GM12874 (cell line): ENCODE measurements at regions not wholly inside any gene's neighbourhood (a gene's known extent, or its start where the extent isn't known, plus 50 kb on each side); places are given as distances from the start of the nearest gene placed in this dataset.

Experiments used
- CTCF ChIP-seq: IDR thresholded peaks from 2 replicates; pipeline ENCODE4 v1.5.1; 2011; ENCODE audit warnings: low read depth, mild to moderate bottlenecking, control low read depth, low read length, moderate library complexity; ENCODE audit not compliant: insufficient read depth

DNA sequence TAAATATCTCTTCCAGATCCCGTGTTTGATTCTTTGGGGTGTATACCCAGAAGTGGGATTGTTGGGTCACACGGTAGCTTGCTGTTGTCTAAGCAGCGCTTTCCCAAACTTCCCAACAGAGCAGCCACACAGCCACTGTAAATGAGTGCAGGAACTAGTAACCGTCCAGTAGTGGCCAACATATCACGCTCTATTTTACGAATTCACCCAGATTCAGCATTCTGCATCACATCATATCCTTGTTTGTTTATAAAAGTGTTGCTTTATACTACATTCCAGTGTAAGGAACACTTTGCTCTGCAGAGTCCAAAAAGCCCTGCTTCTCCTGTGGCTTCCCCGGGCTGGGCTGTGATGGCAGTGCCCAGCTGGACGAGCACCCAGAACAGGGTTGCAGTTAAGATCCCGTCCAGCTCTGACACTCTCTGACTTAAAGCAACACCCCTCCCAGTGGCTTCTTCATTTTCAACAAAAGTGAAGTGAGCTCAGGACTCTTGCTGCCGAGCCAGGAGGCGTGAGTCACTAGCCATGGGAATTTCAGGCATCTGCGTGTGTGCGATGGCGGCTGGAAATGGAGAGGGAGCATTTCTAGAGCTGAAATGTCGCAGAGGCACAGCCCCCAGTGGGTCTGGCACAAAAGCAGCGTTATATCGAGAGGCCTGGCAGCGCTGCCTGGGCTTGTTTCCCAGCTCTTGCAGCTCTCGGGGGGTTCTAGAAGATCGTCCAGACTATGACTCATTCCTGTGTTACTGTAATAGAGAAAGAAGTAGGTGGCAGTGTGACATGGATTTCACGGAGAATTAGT is 216.3 kb upstream of the ECI2 start:
- TF ChIP-seq CTCF = no peak

- TF ChIP-seq CTCF = no peak
These were observed 215.5 kb upstream of the ECI2 start for GRCh38 chr6:4350567-4351519.

GRCh38 chr6:4349931-4350330 is 214.6 kb upstream of the ECI2 start:
- TF ChIP-seq CTCF = no peak

DNA sequence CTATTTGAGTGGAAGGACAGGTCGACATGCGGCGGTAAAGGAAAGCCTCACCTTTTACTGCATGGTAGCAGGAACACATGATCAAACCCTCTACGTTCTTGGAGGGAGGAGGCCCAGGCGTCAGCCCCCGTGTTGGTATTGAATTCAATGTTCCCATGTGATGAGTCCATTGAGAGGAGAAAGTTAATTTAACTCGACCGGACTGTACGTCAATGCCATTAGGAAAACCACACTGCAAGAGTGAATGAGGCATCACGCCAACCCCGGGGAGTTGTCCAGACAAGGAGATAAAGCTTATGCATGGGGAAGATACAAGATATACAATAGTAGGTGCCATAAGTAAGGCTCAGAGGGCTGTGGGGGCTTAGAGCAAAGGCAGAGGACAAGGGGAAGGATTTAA is 213.9 kb upstream of the ECI2 start:
- no peak for TF ChIP-seq CTCF

GRCh38 chr6:4348462-4349112 is 213.2 kb upstream of the ECI2 start:
- no peak for TF ChIP-seq CTCF

DNA sequence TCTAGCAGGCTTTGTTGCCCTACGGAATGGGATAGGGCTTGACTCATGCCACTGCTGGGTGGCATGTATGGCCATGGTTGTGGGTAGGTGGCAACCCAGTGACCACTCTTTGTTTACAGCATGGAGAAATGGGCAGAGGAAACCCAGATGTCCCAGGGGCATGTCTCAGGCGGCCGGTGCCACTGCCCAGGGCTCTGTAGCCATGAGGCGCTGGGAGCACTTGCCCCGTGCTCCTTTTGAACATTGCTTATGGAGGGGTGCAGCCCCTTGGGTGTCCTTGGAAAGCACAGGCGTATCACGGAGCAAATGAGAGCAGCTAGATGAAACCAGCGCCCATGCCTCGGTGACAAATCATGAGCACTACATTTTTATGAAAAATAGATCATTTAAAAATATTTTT is 212.5 kb upstream of the ECI2 start:
- no peak for TF ChIP-seq CTCF
